ENCODE measurements at regions not wholly inside any gene's neighbourhood (a gene's known extent, or its start where the extent isn't known, plus 50 kb on each side); places are given as distances from the start of the nearest gene placed in this dataset.
"Not testable (repeated sequence)": the region's sequence is repeated elsewhere in the genome, so short reads cannot be mapped to it uniquely, and the experiment has no call there.

DNA sequence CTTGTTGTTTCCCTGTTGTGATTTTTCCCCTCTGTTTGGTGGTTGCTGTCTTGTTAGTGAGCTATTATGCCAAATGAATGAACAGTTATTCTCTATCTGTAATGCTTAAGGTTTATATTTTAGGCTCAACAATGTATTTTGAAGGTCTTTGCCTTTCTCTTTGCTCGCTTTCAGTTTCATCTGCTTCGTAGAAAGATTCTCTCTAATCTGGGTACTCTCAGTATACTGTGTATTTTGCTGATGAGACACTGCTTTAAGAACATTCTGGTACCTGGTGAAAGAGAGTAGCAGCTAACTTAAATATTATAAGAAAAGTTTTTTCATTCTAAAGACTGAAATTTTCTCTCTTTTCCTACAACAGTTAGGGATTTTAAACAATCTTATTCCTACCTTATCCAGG lies 1274.7 kb upstream of the PABPC4L start:
- Histone ChIP-seq H3K36me3 (ENCODE audit: control insufficient read depth, insufficient read depth, low read length) (no peaks in the 10 kb centered on the region), H3K27me3 (ENCODE audit: control insufficient read depth, insufficient read depth, low read length, poor library complexity, severe bottlenecking) (no peaks in the 10 kb centered on the region), H3K4me1 (ENCODE audit: control insufficient read depth, insufficient read depth, low read length) (no peaks in the 10 kb centered on the region), H3K4me3 (ENCODE audit: insufficient read depth, low read depth, low read length) (no peak overlapping the region), H3K27ac (ENCODE audit: insufficient read depth, low read depth, low read length, poor library complexity, severe bottlenecking) (no peak overlapping the region), H3K9me3 (ENCODE audit: control insufficient read depth, low read length) (no peaks in the 10 kb centered on the region)
- 89 to 100% methylated on average over 2 of the region's 2 CpGs for WGBS, 2 experiments

DNA sequence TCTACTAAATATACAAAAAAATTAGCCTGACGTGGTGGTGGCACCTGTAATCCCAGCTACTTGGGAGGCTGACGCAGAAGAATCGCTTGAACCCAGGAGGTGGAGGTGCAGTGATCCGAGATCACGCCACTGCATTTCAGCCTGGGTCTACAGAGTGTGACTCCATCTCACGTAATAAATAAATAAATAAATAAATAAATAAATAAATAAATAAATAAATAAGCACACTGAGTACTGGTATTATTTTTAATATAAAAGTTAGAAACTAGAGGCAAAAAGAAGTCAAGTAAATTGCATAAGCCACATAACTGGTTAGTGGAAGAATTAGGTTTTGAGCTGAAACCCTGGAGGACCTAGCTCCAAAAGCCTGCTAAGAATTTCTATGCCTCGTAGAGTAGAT lies 1262.7 kb upstream of the PABPC4L start:
- 88 to 97% methylated on average over 6 of the region's 7 CpGs for WGBS, 2 experiments
- no peaks in the 10 kb centered on the region for H3K4me1 ChIP-seq (ENCODE audit: control insufficient read depth, insufficient read depth, low read length)

DNA sequence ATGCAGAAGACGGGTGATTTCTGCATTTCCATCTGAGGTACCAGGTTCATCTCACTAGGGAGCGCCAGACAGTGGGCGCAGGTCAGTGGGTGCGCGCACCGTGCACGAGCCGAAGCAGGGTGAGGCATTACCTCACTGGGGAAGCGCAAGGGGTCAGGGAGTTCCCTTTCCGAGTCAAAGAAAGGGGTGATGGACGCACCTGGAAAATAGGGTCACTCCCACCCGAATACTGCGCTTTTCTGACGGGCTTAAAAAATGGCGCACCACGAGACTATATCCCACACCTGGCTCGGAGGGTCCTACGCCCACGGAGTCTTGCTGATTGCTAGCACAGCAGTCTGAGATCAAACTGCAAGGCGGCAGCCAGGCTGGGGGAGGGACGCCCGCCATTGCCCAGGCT lies 1246.0 kb upstream of the PABPC4L start:
- H3K4me1 ChIP-seq (ENCODE audit: control insufficient read depth, insufficient read depth, low read length); H3K27ac ChIP-seq (ENCODE audit: insufficient read depth, low read depth, low read length, poor library complexity, severe bottlenecking); H3K36me3 ChIP-seq (ENCODE audit: control insufficient read depth, insufficient read depth, low read length); H3K4me3 ChIP-seq (ENCODE audit: insufficient read depth, low read depth, low read length); H3K9me3 ChIP-seq (ENCODE audit: control insufficient read depth, low read length); H3K27me3 ChIP-seq (ENCODE audit: control insufficient read depth, insufficient read depth, low read length, poor library complexity, severe bottlenecking): not testable (repeated sequence)
- 89 to 93% methylated on average over 21 to 22 of the region's 22 CpGs for WGBS, 2 experiments

More for the DNA sequence above, 1262.7 kb upstream of the PABPC4L start:
- no peak overlapping the region for H3K27ac ChIP-seq (ENCODE audit: insufficient read depth, low read depth, low read length, poor library complexity, severe bottlenecking)
- no peaks in the 10 kb centered on the region for H3K36me3 ChIP-seq (ENCODE audit: control insufficient read depth, insufficient read depth, low read length)
- no peaks in the 10 kb centered on the region for H3K27me3 ChIP-seq (ENCODE audit: control insufficient read depth, insufficient read depth, low read length, poor library complexity, severe bottlenecking)
- no peak overlapping the region for H3K4me3 ChIP-seq (ENCODE audit: insufficient read depth, low read depth, low read length)
- no peaks in the 10 kb centered on the region for H3K9me3 ChIP-seq (ENCODE audit: control insufficient read depth, low read length)

DNA sequence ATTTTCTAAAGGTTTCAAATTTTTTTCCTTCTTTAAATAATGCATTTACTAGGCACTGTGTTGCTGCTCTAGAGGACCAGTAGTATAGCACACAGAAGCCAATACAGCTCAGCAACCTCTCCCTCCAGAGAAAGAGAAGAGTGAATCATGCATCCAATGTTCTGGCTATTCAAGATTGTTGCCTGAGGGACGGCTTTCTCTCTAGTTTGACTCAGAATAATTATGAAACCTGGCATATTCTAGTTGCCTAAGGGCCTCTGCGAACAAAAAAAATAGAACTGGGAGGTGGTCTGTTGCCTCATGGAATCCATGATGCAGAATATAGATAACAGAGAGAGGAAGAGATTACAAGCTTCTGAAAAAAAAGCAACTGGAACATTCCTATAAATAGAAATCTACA lies 1233.3 kb upstream of the PABPC4L start:
- no peaks in the 10 kb centered on the region for H3K4me1 ChIP-seq (ENCODE audit: control insufficient read depth, insufficient read depth, low read length)
- 97 to 100% methylated on average over 2 of the region's 2 CpGs for WGBS, 2 experiments
- H3K27ac ChIP-seq (ENCODE audit: insufficient read depth, low read depth, low read length, poor library complexity, severe bottlenecking): no peak overlapping the region
- no peaks in the 10 kb centered on the region for H3K27me3 ChIP-seq (ENCODE audit: control insufficient read depth, insufficient read depth, low read length, poor library complexity, severe bottlenecking)
- no peaks in the 10 kb centered on the region for H3K9me3 ChIP-seq (ENCODE audit: control insufficient read depth, low read length)
- H3K4me3 ChIP-seq (ENCODE audit: insufficient read depth, low read depth, low read length): no peak overlapping the region
- H3K36me3 ChIP-seq (ENCODE audit: control insufficient read depth, insufficient read depth, low read length): no peaks in the 10 kb centered on the region

DNA sequence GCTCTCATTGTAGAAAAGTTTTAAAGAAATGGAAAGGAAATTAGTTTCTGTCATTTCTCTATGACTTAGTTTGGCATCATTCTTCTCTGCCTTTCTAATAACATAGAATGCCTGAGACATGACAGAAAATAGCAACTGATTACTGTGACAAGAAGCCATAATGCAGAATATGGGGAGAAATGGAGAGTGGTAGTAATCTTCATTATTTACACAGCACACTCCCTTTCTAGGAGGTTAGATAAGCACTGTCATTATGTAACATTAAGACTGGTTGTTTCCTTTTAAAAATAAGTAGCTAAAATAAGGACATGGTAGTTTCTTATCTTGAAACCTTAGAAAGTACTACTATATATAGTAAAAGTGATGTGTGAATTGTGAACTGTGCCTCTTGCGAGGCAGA lies 1227.9 kb upstream of the PABPC4L start:
- H3K36me3 ChIP-seq (ENCODE audit: control insufficient read depth, insufficient read depth, low read length): no peaks in the 10 kb centered on the region
- WGBS, 2 experiments: no CpG with 5 or more reads among the region's 1 CpG
- no peaks in the 10 kb centered on the region for H3K27me3 ChIP-seq (ENCODE audit: control insufficient read depth, insufficient read depth, low read length, poor library complexity, severe bottlenecking)
- no peaks in the 10 kb centered on the region for H3K4me1 ChIP-seq (ENCODE audit: control insufficient read depth, insufficient read depth, low read length)
- no peaks in the 10 kb centered on the region for H3K9me3 ChIP-seq (ENCODE audit: control insufficient read depth, low read length)
- no peak overlapping the region for H3K27ac ChIP-seq (ENCODE audit: insufficient read depth, low read depth, low read length, poor library complexity, severe bottlenecking)
- no peak overlapping the region for H3K4me3 ChIP-seq (ENCODE audit: insufficient read depth, low read depth, low read length)

DNA sequence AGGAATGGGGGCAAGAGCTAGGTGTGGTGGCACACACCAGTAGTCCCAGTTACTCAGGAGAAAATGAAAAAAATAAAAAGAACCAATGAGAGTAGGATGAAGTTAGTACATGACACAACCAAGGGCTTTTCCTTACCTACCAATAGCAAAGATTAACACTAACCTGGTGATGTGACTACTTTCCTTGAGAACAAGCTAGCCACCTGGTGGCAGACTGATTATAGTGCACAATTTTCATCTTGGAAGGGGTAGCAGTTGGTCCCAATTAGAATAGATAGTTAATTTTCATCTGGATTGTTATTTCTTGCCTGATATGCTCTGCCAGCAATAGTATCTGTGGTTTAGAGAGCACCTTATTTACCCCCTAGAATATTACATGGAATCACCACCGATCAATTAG lies 1216.8 kb upstream of the PABPC4L start:
- Histone ChIP-seq H3K36me3 (ENCODE audit: control insufficient read depth, insufficient read depth, low read length) (no peaks in the 10 kb centered on the region), H3K4me3 (ENCODE audit: insufficient read depth, low read depth, low read length) (no peak overlapping the region), H3K4me1 (ENCODE audit: control insufficient read depth, insufficient read depth, low read length) (no peaks in the 10 kb centered on the region), H3K9me3 (ENCODE audit: control insufficient read depth, low read length) (no peaks in the 10 kb centered on the region), H3K27me3 (ENCODE audit: control insufficient read depth, insufficient read depth, low read length, poor library complexity, severe bottlenecking) (no peaks in the 10 kb centered on the region), H3K27ac (ENCODE audit: insufficient read depth, low read depth, low read length, poor library complexity, severe bottlenecking) (no peak overlapping the region)
- WGBS, 2 experiments: no CpG with 5 or more reads among the region's 1 CpG

- H3K4me1 ChIP-seq (ENCODE audit: control insufficient read depth, insufficient read depth, low read length): no peaks in the 10 kb centered on the region
- H3K4me3 ChIP-seq (ENCODE audit: insufficient read depth, low read depth, low read length): no peak overlapping the region
- H3K27me3 ChIP-seq (ENCODE audit: control insufficient read depth, insufficient read depth, low read length, poor library complexity, severe bottlenecking): no peaks in the 10 kb centered on the region
- no peaks in the 10 kb centered on the region for H3K9me3 ChIP-seq (ENCODE audit: control insufficient read depth, low read length)
- WGBS, 2 experiments: 90 to 92% methylated on average over 4 of the region's 4 CpGs
- no peaks in the 10 kb centered on the region for H3K36me3 ChIP-seq (ENCODE audit: control insufficient read depth, insufficient read depth, low read length)
- H3K27ac ChIP-seq (ENCODE audit: insufficient read depth, low read depth, low read length, poor library complexity, severe bottlenecking): no peak overlapping the region
Observed at GRCh38 chr4:135412213-135412612, 1210.6 kb upstream of the PABPC4L start.

- WGBS, 2 experiments: 86 to 92% methylated on average over 1 to 2 of the region's 2 CpGs
Observed at GRCh38 chr4:135411251-135411650, 1209.7 kb upstream of the PABPC4L start.

GRCh38 chr4:135409261-135409660 lies 1207.7 kb upstream of the PABPC4L start:
- H3K4me1 ChIP-seq (ENCODE audit: control insufficient read depth, insufficient read depth, low read length); H3K36me3 ChIP-seq (ENCODE audit: control insufficient read depth, insufficient read depth, low read length); H3K9me3 ChIP-seq (ENCODE audit: control insufficient read depth, low read length); H3K27me3 ChIP-seq (ENCODE audit: control insufficient read depth, insufficient read depth, low read length, poor library complexity, severe bottlenecking); H3K27ac ChIP-seq (ENCODE audit: insufficient read depth, low read depth, low read length, poor library complexity, severe bottlenecking); H3K4me3 ChIP-seq (ENCODE audit: insufficient read depth, low read depth, low read length): not testable (repeated sequence)
- 88 to 97% methylated on average over 4 of the region's 4 CpGs for WGBS, 2 experiments

More at GRCh38 chr4:135411251-135411650, 1209.7 kb upstream of the PABPC4L start:
- no peaks in the 10 kb centered on the region for H3K27me3 ChIP-seq (ENCODE audit: control insufficient read depth, insufficient read depth, low read length, poor library complexity, severe bottlenecking)
- no peak overlapping the region for H3K4me3 ChIP-seq (ENCODE audit: insufficient read depth, low read depth, low read length)
- H3K9me3 ChIP-seq (ENCODE audit: control insufficient read depth, low read length): no peaks in the 10 kb centered on the region
- no peaks in the 10 kb centered on the region for H3K36me3 ChIP-seq (ENCODE audit: control insufficient read depth, insufficient read depth, low read length)
- no peaks in the 10 kb centered on the region for H3K4me1 ChIP-seq (ENCODE audit: control insufficient read depth, insufficient read depth, low read length)
- H3K27ac ChIP-seq (ENCODE audit: insufficient read depth, low read depth, low read length, poor library complexity, severe bottlenecking): no peak overlapping the region

GRCh38 chr4:135408109-135408508 lies 1206.5 kb upstream of the PABPC4L start:
- H3K4me1 ChIP-seq (ENCODE audit: control insufficient read depth, insufficient read depth, low read length): no peaks in the 10 kb centered on the region
- WGBS, 2 experiments: 92% methylated on average over 11 to 12 of the region's 12 CpGs
- H3K27me3 ChIP-seq (ENCODE audit: control insufficient read depth, insufficient read depth, low read length, poor library complexity, severe bottlenecking): no peaks in the 10 kb centered on the region
- no peaks in the 10 kb centered on the region for H3K36me3 ChIP-seq (ENCODE audit: control insufficient read depth, insufficient read depth, low read length)
- no peak overlapping the region for H3K27ac ChIP-seq (ENCODE audit: insufficient read depth, low read depth, low read length, poor library complexity, severe bottlenecking)
- H3K4me3 ChIP-seq (ENCODE audit: insufficient read depth, low read depth, low read length): no peak overlapping the region
- H3K9me3 ChIP-seq (ENCODE audit: control insufficient read depth, low read length): no peaks in the 10 kb centered on the region

GRCh38 chr4:135406597-135406996 lies 1205.0 kb upstream of the PABPC4L start:
- H3K9me3 ChIP-seq (ENCODE audit: control insufficient read depth, low read length); H3K27ac ChIP-seq (ENCODE audit: insufficient read depth, low read depth, low read length, poor library complexity, severe bottlenecking); H3K36me3 ChIP-seq (ENCODE audit: control insufficient read depth, insufficient read depth, low read length); H3K4me1 ChIP-seq (ENCODE audit: control insufficient read depth, insufficient read depth, low read length); H3K4me3 ChIP-seq (ENCODE audit: insufficient read depth, low read depth, low read length); H3K27me3 ChIP-seq (ENCODE audit: control insufficient read depth, insufficient read depth, low read length, poor library complexity, severe bottlenecking): not testable (repeated sequence)
- WGBS, 2 experiments: 96% methylated on average over 22 of the region's 22 CpGs

Measured in ectodermal cell (in vitro differentiated cells).